ENCODE measurements at regions not wholly inside any gene's neighbourhood (a gene's known extent, or its start where the extent isn't known, plus 50 kb on each side); places are given as distances from the start of the nearest gene placed in this dataset. TPM values are rescaled to one million over a fixed set of nuclear protein-coding genes. Genes with fewer than 3 reads are reported as not detected.

- FAIRE-seq (no peak), DNase-seq (ENCODE audit: low spot score in 2 of 2) (no peak)
Observed at GRCh38 chr2:212644195-212644837, 105.7 kb upstream of the ERBB4 start.

- DNase-seq (ENCODE audit: low spot score in 2 of 2) (no peak), FAIRE-seq (no peak)
Observed at GRCh38 chr2:212640428-212640827, 101.8 kb upstream of the ERBB4 start.

GRCh38 chr2:212638694-212639093 lies 100.1 kb upstream of the ERBB4 start:
- FAIRE-seq: no peak
- no peak for DNase-seq (ENCODE audit: low spot score in 2 of 2)

GRCh38 chr2:212628586-212628985 lies 90.0 kb upstream of the ERBB4 start:
- FAIRE-seq: no peak

GRCh38 chr2:212626371-212626918 lies 87.8 kb upstream of the ERBB4 start:
- no peak for DNase-seq (ENCODE audit: low spot score in 2 of 2)
- no peak for FAIRE-seq

More at GRCh38 chr2:212628586-212628985, 90.0 kb upstream of the ERBB4 start:
- DNase-seq (ENCODE audit: low spot score in 2 of 2): no peak

- FAIRE-seq (no peak), DNase-seq (ENCODE audit: low spot score in 2 of 2) (no peak)
Observed at GRCh38 chr2:212619954-212620353, 81.4 kb upstream of the ERBB4 start.

- no peak for DNase-seq (ENCODE audit: low spot score in 2 of 2)
- no peak for FAIRE-seq
Observed at GRCh38 chr2:212618636-212619035, 80.0 kb upstream of the ERBB4 start.

- DNase-seq (ENCODE audit: low spot score in 2 of 2) (no peak), FAIRE-seq (no peak)
Observed at GRCh38 chr2:212610872-212611425, 72.3 kb upstream of the ERBB4 start.

GRCh38 chr2:212609479-212609878 lies 70.9 kb upstream of the ERBB4 start:
- FAIRE-seq (no peak), DNase-seq (ENCODE audit: low spot score in 2 of 2) (no peak)

GRCh38 chr2:212607080-212607479 lies 68.5 kb upstream of the ERBB4 start:
- DNase-seq (ENCODE audit: low spot score in 2 of 2) (no peak), FAIRE-seq (no peak)

GRCh38 chr2:212606232-212606631 lies 67.6 kb upstream of the ERBB4 start:
- DNase-seq (ENCODE audit: low spot score in 2 of 2): no peak
- no peak for FAIRE-seq

GRCh38 chr2:212596688-212597087 lies 58.1 kb upstream of the ERBB4 start:
- FAIRE-seq (no peak), DNase-seq (ENCODE audit: low spot score in 2 of 2) (no peak)

- DNase-seq (ENCODE audit: low spot score in 2 of 2) (no peak), FAIRE-seq (no peak)
Observed at GRCh38 chr2:212596276-212596675, 57.7 kb upstream of the ERBB4 start.

GRCh38 chr2:212595036-212595654 lies 56.5 kb upstream of the ERBB4 start:
- no peak for DNase-seq (ENCODE audit: low spot score in 2 of 2)
- FAIRE-seq: no peak

- no peak for FAIRE-seq
- no peak for DNase-seq (ENCODE audit: low spot score in 2 of 2)
Observed at GRCh38 chr2:212592695-212593094, 54.1 kb upstream of the ERBB4 start.

Small RNAs in the stretch of these regions (small RNA-seq; reads per million reads assigned to genes)
- gene MIR4776-1: not detected
